HepG2 (cell line): ENCODE measurements at regions not wholly inside any gene's neighbourhood (a gene's known extent, or its start where the extent isn't known, plus 50 kb on each side); places are given as distances from the start of the nearest gene placed in this dataset.

ENCODE experiments used
- ATAC-seq: fragments of 200-7000 bp; cut with Tn5 transposase; 3 replicates; pipeline ENCODE4 v1.9.1; 2020; ENCODE audit warnings: mild to moderate bottlenecking, moderate library complexity
- BruUV-seq: library from RNA; stranded (reverse); fragments of 400-500 nt; replicated peaks from 2 replicates; lab custom pipeline; 2021; lab: Mats Ljungman, UMichigan
- CTCF ChIA-PET: fragments of 300-600 bp; formaldehyde crosslinking; extraction: SDS; loops from one replicate; lab custom pipeline; 2021; ENCODE audit warnings: low total read pairs, inconsistent platforms, low intra/inter-chr PET ratio; lab: Yijun Ruan, JAX
- POLR2A ChIA-PET: fragments of 350-600 bp; sonication (Branson Sonifier 250); formaldehyde crosslinking; loops from one replicate; lab custom pipeline; 2020; ENCODE audit warnings: antibody characterized with exemption, inconsistent platforms; lab: Yijun Ruan, JAX
- DNase-seq: peaks from one replicate; pipeline ENCODE4 v3.0.0-alpha.2; 2015; ENCODE audit warnings: low spot score
- FAIRE-seq: peaks from 3 replicates; lab custom pipeline; 2011; peaks lifted over from hg19 to GRCh38; lab: Jason Lieb, UNC
- H2AFZ ChIP-seq: one replicate; pipeline ENCODE4 v1.6.1; 2011; ENCODE audit warnings: low read length, inconsistent platforms
- H3K27ac ChIP-seq: fragments of 300-600 bp; 3 replicates; pipeline ENCODE4 v1.8.0; 2011; ENCODE audit warnings: mixed run types, mild to moderate bottlenecking, mixed read lengths, low read length, inconsistent platforms; ENCODE audit not compliant: insufficient read depth; ENCODE audit errors: extremely low read length
- H3K27me3 ChIP-seq, 2 experiments: fragments of 200-600 bp in 1 of 2; 2 replicates in 1 of 2; 3 replicates in 1 of 2; pipeline versions ENCODE4 v1.6.0 to v1.8.0; 2011; ENCODE audit warnings: low read length in 2 of 2, mild to moderate bottlenecking in 2 of 2, moderate library complexity in 2 of 2, inconsistent platforms in 1 of 2; ENCODE audit not compliant: insufficient read depth in 2 of 2, control insufficient read depth in 1 of 2
- H3K36me3 ChIP-seq, 2 experiments: fragments of 200-600 bp in 1 of 2; replicated peaks in 1 of 2; 2 replicates in 1 of 2; 3 replicates in 1 of 2; pipeline versions ENCODE4 v1.5.1 to v1.8.0; 2011; ENCODE audit warnings: low read length in 2 of 2, inconsistent platforms in 1 of 2; ENCODE audit not compliant: insufficient read depth in 2 of 2, control insufficient read depth in 1 of 2
- H3K4me1 ChIP-seq: 2 replicates; pipeline ENCODE4 v1.5.1; 2012; ENCODE audit warnings: low read length, inconsistent platforms; ENCODE audit not compliant: insufficient read depth
- H3K4me2 ChIP-seq: 2 replicates; pipeline ENCODE4 v1.6.0; 2011; ENCODE audit warnings: low read depth, low read length, inconsistent platforms
- H3K4me3 ChIP-seq, 3 experiments: fragments of 200-600 bp in 1 of 3; sonication (generic), shearing (Covaris generic) in 1 of 3; replicated peaks in 1 of 3; 2 replicates each; pipeline ENCODE4 v1.5.1; 2011 to 2016; ENCODE audit warnings: low read length in 3 of 3, inconsistent platforms in 2 of 3, low read depth in 2 of 3, mild to moderate bottlenecking in 2 of 3, control low read depth in 1 of 3, mixed read lengths in 1 of 3; ENCODE audit not compliant: insufficient read depth in 1 of 3
- H3K79me2 ChIP-seq: one replicate; pipeline ENCODE4 v1.6.1; 2011; ENCODE audit warnings: low read length, inconsistent platforms; ENCODE audit not compliant: insufficient read depth
- H3K9ac ChIP-seq: 2 replicates; pipeline ENCODE4 v1.6.0; 2011; ENCODE audit warnings: mild to moderate bottlenecking, low read depth, low read length, inconsistent platforms; ENCODE audit not compliant: insufficient read depth
- H3K9me3 ChIP-seq: 2 replicates; pipeline ENCODE4 v1.5.1; 2012; ENCODE audit warnings: mild to moderate bottlenecking, low read length
- H4K20me1 ChIP-seq: 2 replicates; pipeline ENCODE4 v1.6.0; 2011; ENCODE audit warnings: inconsistent platforms, mild to moderate bottlenecking, low read length, moderate library complexity; ENCODE audit not compliant: insufficient read depth
- ARNT ChIP-seq: fragments of 450-650 bp; IDR thresholded peaks from 2 replicates; pipeline ENCODE4 v1.6.1; 2017
- CCDC6 ChIP-seq: sonication (generic); formaldehyde crosslinking; IDR thresholded peaks from 2 replicates; pipeline ENCODE4 v1.8.1; 2022; ENCODE audit warnings: mild to moderate bottlenecking, missing genetic modification reagents, moderate library complexity
- MED8 ChIP-seq: sonication (generic); formaldehyde crosslinking; IDR thresholded peaks from 2 replicates; pipeline ENCODE4 v1.8.1; 2023; ENCODE audit warnings: mild to moderate bottlenecking, missing genetic modification reagents; ENCODE audit not compliant: insufficient replicate concordance
- ZBTB46 ChIP-seq: sonication (generic); formaldehyde crosslinking; IDR thresholded peaks from 2 replicates; pipeline ENCODE4 v1.4.0; 2020; ENCODE audit warnings: mild to moderate bottlenecking, missing genetic modification reagents, borderline replicate concordance
- ZNF782 ChIP-seq: sonication (generic); formaldehyde crosslinking; IDR thresholded peaks from 2 replicates; pipeline ENCODE4 v1.4.0; 2020; ENCODE audit warnings: missing genetic modification reagents, mild to moderate bottlenecking, borderline replicate concordance
- ZNF83 ChIP-seq: sonication (generic); formaldehyde crosslinking; IDR thresholded peaks from 2 replicates; pipeline ENCODE4 v1.4.0; 2020; ENCODE audit warnings: missing genetic modification reagents, mild to moderate bottlenecking, borderline replicate concordance
- WGBS: methylation state at CpG from one replicate; pipeline ENCODE4 v1.1.6; 2017; ENCODE audit warnings: low lambda C conversion rate; 5-methylcytosine and 5-hydroxymethylcytosine counted together
- in situ Hi-C: cut with HindIII; loops from 2 replicates; pipeline ENCODE4 v1.10.0; 2017; ENCODE audit warnings: low pct_unique_long_range_greater_than_20kb; ENCODE audit not compliant: extremely low pct_ligation_motif_present
- intact Hi-C: fragments of 100-400 bp; cut with micrococcal nuclease; formaldehyde crosslinking; loops from one replicate; pipeline ENCODE4 v1.10.0; 2022; ENCODE audit not compliant: unreplicated experiment
- TF ChIP-seq, protein P1 (sequence below): sonication (generic); formaldehyde crosslinking; IDR thresholded peaks from 2 replicates; pipeline ENCODE4 v1.4.0; 2020; ENCODE audit warnings: missing genetic modification reagents, borderline replicate concordance
- TF ChIP-seq, protein P2 (sequence below): sonication (generic); formaldehyde crosslinking; IDR thresholded peaks from 2 replicates; pipeline ENCODE4 v1.5.1; 2020; ENCODE audit warnings: mild to moderate bottlenecking, missing genetic modification reagents, moderate library complexity

GRCh38 chr5:67310169-67310568, 113.6 kb upstream of the CD180 start:
- Histone ChIP-seq H3K9ac (no peak overlapping the region), H3K36me3 (no peaks in the 10 kb centered on the region)
- in situ Hi-C loops = no loop called here
- TF ChIP-seq ARNT = no peak
- TF ChIP-seq, protein P1, sequence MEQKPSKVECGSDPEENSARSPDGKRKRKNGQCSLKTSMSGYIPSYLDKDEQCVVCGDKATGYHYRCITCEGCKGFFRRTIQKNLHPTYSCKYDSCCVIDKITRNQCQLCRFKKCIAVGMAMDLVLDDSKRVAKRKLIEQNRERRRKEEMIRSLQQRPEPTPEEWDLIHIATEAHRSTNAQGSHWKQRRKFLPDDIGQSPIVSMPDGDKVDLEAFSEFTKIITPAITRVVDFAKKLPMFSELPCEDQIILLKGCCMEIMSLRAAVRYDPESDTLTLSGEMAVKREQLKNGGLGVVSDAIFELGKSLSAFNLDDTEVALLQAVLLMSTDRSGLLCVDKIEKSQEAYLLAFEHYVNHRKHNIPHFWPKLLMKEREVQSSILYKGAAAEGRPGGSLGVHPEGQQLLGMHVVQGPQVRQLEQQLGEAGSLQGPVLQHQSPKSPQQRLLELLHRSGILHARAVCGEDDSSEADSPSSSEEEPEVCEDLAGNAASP (CRISPR knock-in tag) = no peak
- TF ChIP-seq, all 625 proteins: peak for 0
- Histone ChIP-seq H2AFZ (no peak overlapping the region), H3K9me3 (no peaks in the 10 kb centered on the region), H3K79me2 (no peaks in the 10 kb centered on the region), H3K4me2 (no peak overlapping the region), H3K4me1 (no peaks in the 10 kb centered on the region), H4K20me1 (no peaks in the 10 kb centered on the region), H3K27ac (no peak overlapping the region), H3K4me3 (no peak overlapping the region), H3K27me3 (no peaks in the 10 kb centered on the region; a peak in 1 of 5 replicates)
- ATAC-seq (no peak), FAIRE-seq (no peak), DNase-seq (no peak)
- ChIA-PET POLR2A (no interaction called here), CTCF (no interaction called here)
- WGBS = 2% methylated on average over 1 of the region's 1 CpG
- intact Hi-C loops = no loop called here
- BruUV-seq = no TSS peak

- DNase-seq (no peak), FAIRE-seq (no peak), ATAC-seq (no peak)
- no TSS peak for BruUV-seq
- ChIA-PET POLR2A (no interaction called here), CTCF (no interaction called here)
- no peaks in the 10 kb centered on the region for H3K79me2 ChIP-seq
- no peak overlapping the region for H3K4me3 ChIP-seq
- H3K4me2 ChIP-seq = no peak overlapping the region
- no peak overlapping the region for H2AFZ ChIP-seq
- H3K36me3 ChIP-seq = no peaks in the 10 kb centered on the region
- H3K27me3 ChIP-seq = no peaks in the 10 kb centered on the region; a peak in 1 of 5 replicates
- H3K9me3 ChIP-seq = no peaks in the 10 kb centered on the region
- WGBS = 21% methylated on average over 3 of the region's 3 CpGs
- no peak overlapping the region for H3K27ac ChIP-seq
- H4K20me1 ChIP-seq = no peaks in the 10 kb centered on the region
- no peaks in the 10 kb centered on the region for H3K4me1 ChIP-seq
- intact Hi-C loops (no loop called here), in situ Hi-C loops (no loop called here)
- no peak overlapping the region for H3K9ac ChIP-seq
- TF ChIP-seq ZNF83 (CRISPR knock-in tag) = no peak
- TF ChIP-seq MED8 (CRISPR knock-in tag) = no peak
- no peak for TF ChIP-seq ZBTB46 (CRISPR knock-in tag)
- no peak for TF ChIP-seq ZNF782
- no peak for TF ChIP-seq CCDC6 (CRISPR knock-in tag)
- TF ChIP-seq, protein P2, sequence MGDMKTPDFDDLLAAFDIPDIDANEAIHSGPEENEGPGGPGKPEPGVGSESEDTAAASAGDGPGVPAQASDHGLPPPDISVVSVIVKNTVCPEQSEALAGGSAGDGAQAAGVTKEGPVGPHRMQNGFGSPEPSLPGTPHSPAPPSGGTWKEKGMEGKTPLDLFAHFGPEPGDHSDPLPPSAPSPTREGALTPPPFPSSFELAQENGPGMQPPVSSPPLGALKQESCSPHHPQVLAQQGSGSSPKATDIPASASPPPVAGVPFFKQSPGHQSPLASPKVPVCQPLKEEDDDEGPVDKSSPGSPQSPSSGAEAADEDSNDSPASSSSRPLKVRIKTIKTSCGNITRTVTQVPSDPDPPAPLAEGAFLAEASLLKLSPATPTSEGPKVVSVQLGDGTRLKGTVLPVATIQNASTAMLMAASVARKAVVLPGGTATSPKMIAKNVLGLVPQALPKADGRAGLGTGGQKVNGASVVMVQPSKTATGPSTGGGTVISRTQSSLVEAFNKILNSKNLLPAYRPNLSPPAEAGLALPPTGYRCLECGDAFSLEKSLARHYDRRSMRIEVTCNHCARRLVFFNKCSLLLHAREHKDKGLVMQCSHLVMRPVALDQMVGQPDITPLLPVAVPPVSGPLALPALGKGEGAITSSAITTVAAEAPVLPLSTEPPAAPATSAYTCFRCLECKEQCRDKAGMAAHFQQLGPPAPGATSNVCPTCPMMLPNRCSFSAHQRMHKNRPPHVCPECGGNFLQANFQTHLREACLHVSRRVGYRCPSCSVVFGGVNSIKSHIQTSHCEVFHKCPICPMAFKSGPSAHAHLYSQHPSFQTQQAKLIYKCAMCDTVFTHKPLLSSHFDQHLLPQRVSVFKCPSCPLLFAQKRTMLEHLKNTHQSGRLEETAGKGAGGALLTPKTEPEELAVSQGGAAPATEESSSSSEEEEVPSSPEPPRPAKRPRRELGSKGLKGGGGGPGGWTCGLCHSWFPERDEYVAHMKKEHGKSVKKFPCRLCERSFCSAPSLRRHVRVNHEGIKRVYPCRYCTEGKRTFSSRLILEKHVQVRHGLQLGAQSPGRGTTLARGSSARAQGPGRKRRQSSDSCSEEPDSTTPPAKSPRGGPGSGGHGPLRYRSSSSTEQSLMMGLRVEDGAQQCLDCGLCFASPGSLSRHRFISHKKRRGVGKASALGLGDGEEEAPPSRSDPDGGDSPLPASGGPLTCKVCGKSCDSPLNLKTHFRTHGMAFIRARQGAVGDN (CRISPR knock-in tag) = no peak
These were observed 112.5 kb upstream of the CD180 start for GRCh38 chr5:67308988-67309688.
